ENCODE measurements at regions not wholly inside any gene's neighbourhood (a gene's known extent, or its start where the extent isn't known, plus 50 kb on each side); places are given as distances from the start of the nearest gene placed in this dataset.

- no peak for TF ChIP-seq YY1 (IDR thresholded peaks at IDR 0.05; ENCODE audit: low read depth)
- TF ChIP-seq TAF1 (IDR thresholded peaks at IDR 0.05; ENCODE audit: low read depth) = no peak
- TF ChIP-seq, protein P1, sequence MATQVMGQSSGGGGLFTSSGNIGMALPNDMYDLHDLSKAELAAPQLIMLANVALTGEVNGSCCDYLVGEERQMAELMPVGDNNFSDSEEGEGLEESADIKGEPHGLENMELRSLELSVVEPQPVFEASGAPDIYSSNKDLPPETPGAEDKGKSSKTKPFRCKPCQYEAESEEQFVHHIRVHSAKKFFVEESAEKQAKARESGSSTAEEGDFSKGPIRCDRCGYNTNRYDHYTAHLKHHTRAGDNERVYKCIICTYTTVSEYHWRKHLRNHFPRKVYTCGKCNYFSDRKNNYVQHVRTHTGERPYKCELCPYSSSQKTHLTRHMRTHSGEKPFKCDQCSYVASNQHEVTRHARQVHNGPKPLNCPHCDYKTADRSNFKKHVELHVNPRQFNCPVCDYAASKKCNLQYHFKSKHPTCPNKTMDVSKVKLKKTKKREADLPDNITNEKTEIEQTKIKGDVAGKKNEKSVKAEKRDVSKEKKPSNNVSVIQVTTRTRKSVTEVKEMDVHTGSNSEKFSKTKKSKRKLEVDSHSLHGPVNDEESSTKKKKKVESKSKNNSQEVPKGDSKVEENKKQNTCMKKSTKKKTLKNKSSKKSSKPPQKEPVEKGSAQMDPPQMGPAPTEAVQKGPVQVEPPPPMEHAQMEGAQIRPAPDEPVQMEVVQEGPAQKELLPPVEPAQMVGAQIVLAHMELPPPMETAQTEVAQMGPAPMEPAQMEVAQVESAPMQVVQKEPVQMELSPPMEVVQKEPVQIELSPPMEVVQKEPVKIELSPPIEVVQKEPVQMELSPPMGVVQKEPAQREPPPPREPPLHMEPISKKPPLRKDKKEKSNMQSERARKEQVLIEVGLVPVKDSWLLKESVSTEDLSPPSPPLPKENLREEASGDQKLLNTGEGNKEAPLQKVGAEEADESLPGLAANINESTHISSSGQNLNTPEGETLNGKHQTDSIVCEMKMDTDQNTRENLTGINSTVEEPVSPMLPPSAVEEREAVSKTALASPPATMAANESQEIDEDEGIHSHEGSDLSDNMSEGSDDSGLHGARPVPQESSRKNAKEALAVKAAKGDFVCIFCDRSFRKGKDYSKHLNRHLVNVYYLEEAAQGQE (IDR thresholded peaks at IDR 0.05; ENCODE audit: low read depth) = no peak
- TF ChIP-seq CEBPB (IDR thresholded peaks at IDR 0.05) = no peak
- no peak for TF ChIP-seq RAD21 (IDR thresholded peaks at IDR 0.05; ENCODE audit: low read depth)
- TF ChIP-seq, protein P2, sequence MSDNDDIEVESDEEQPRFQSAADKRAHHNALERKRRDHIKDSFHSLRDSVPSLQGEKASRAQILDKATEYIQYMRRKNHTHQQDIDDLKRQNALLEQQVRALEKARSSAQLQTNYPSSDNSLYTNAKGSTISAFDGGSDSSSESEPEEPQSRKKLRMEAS (IDR thresholded peaks at IDR 0.05) = no peak
- TF ChIP-seq TEAD4 (IDR thresholded peaks at IDR 0.05) = no peak
- TF ChIP-seq CREB1 (IDR thresholded peaks at IDR 0.05; ENCODE audit: low read depth) = no peak
- no peak for TF ChIP-seq FOXM1 (IDR thresholded peaks at IDR 0.05; ENCODE audit: borderline replicate concordance, low read depth)
These were observed 227.7 kb upstream of the SEMA3E start for GRCh38 chr7:83876593-83876992.

Data from Ishikawa (cell line).